CD4-positive, CD25-positive, alpha-beta regulatory T cell (primary cell): ENCODE measurements at regions not wholly inside any gene's neighbourhood (a gene's known extent, or its start where the extent isn't known, plus 50 kb on each side); places are given as distances from the start of the nearest gene placed in this dataset.
A peak's percentile ranks its signal among the peaks of the same experiment; 100 is the strongest.
"Not testable (repeated sequence)": the region's sequence is repeated elsewhere in the genome, so short reads cannot be mapped to it uniquely, and the experiment has no call there.

Experiments
- ATAC-seq, 2 donors: fragments of 150-1000 bp; cut with Tn5 transposase; one replicate each; pipeline ENCODE4 v1.10.0; 2021; ENCODE audit warnings: low read depth in 2 of 2, moderate number of reproducible peaks in 2 of 2, moderate library complexity in 1 of 2
- DNase-seq, 3 donors: peaks; one replicate each; pipeline versions ENCODE4 v3.0.0 to v3.0.0-alpha.2; 2012 to 2022; ENCODE audit warnings: mixed read lengths in 1 of 3
- H3K27ac ChIP-seq: one replicate; pipeline ENCODE4 v1.7.0; 2013; ENCODE audit warnings: mild to moderate bottlenecking, low read length; ENCODE audit not compliant: insufficient read depth, poor library complexity, severe bottlenecking
- H3K27me3 ChIP-seq: one replicate; pipeline ENCODE4 v1.7.0; 2013; ENCODE audit warnings: low read length; ENCODE audit not compliant: control insufficient read depth, insufficient read depth
- H3K36me3 ChIP-seq: one replicate; pipeline ENCODE4 v1.7.0; 2013; ENCODE audit warnings: mild to moderate bottlenecking, low read length, moderate library complexity; ENCODE audit not compliant: control insufficient read depth, insufficient read depth
- H3K4me1 ChIP-seq: 2 replicates; pipeline ENCODE4 v1.7.0; 2013; ENCODE audit warnings: mild to moderate bottlenecking, low read length; ENCODE audit not compliant: insufficient read depth, control insufficient read depth, poor library complexity, severe bottlenecking
- H3K4me3 ChIP-seq: one replicate; pipeline ENCODE4 v1.7.0; 2013; ENCODE audit warnings: low read depth, mild to moderate bottlenecking, low read length, moderate library complexity
- H3K9me3 ChIP-seq, 2 experiments: 1 replicate in 1 of 2; 2 replicates in 1 of 2; pipeline ENCODE4 v1.7.0; 2013; ENCODE audit warnings: low read length in 2 of 2, mild to moderate bottlenecking in 1 of 2, moderate library complexity in 1 of 2; ENCODE audit not compliant: control insufficient read depth in 2 of 2
- H3K27ac Mint-ChIP-seq, 3 donors: one replicate each; pipeline ENCODE4 v1.8.0; 2020 to 2022; ENCODE audit warnings: mild to moderate bottlenecking in 3 of 3, mixed read lengths in 3 of 3, moderate library complexity in 2 of 3
- H3K27me3 Mint-ChIP-seq: one replicate; pipeline ENCODE4 v1.8.0; 2022; ENCODE audit warnings: mild to moderate bottlenecking, mixed read lengths
- H3K36me3 Mint-ChIP-seq: one replicate; pipeline ENCODE4 v1.8.0; 2020; ENCODE audit warnings: mixed read lengths
- H3K4me1 Mint-ChIP-seq, 4 donors: one replicate each; pipeline ENCODE4 v1.8.0; 2020 to 2022; ENCODE audit warnings: mixed read lengths in 4 of 4, mild to moderate bottlenecking in 1 of 4
- H3K4me3 Mint-ChIP-seq, 4 donors: one replicate each; pipeline ENCODE4 v1.8.0; 2020 to 2022; ENCODE audit warnings: mild to moderate bottlenecking in 4 of 4, mixed read lengths in 4 of 4, moderate library complexity in 3 of 4
- H3K9me3 Mint-ChIP-seq, 7 donors: one replicate each; pipeline ENCODE4 v1.8.0; 2020 to 2022; ENCODE audit warnings: mixed read lengths in 7 of 7, mild to moderate bottlenecking in 3 of 7, moderate library complexity in 2 of 7

- Histone ChIP-seq H3K36me3 (no peaks in the 10 kb centered on the region), H3K9me3 (no peaks in the 10 kb centered on the region), H3K4me3 (no peak overlapping the region), H3K27me3 (no peaks in the 10 kb centered on the region), H3K27ac (no peak overlapping the region), H3K4me1 (no peaks in the 10 kb centered on the region)
- no peak for DNase-seq
- no peak for ATAC-seq
- Mint-ChIP-seq H3K4me3 (no peak overlapping the region), H3K9me3 (peaks cover 0 to 4% (median 0%) of the 10 kb centered on the region in 7 donors), H3K27ac (no peak overlapping the region), H3K27me3 (no peaks in the 10 kb centered on the region), H3K4me1 (peaks cover 0 to 4% (median 0%) of the 10 kb centered on the region in 4 donors), H3K36me3 (no peaks in the 10 kb centered on the region)
These were observed 154.6 kb upstream of the POT1 start for GRCh38 chr7:125084196-125084595.

- H3K36me3 Mint-ChIP-seq = peaks cover 4% of the 10 kb centered on the region
- no peak overlapping the region for H3K27ac Mint-ChIP-seq
- H3K4me3 ChIP-seq = no peak overlapping the region
These were observed 144.5 kb upstream of the POT1 start for GRCh38 chr7:125074141-125074540.

GRCh38 chr7:125065546-125065945 is 135.9 kb upstream of the POT1 start:
- no peaks in the 10 kb centered on the region for H3K9me3 ChIP-seq
- Mint-ChIP-seq H3K4me1 (no peaks in the 10 kb centered on the region), H3K27me3 (no peaks in the 10 kb centered on the region), H3K36me3 (no peaks in the 10 kb centered on the region), H3K9me3 (peaks cover 0 to 13% (median 0%) of the 10 kb centered on the region in 7 donors), H3K4me3 (no peak overlapping the region), H3K27ac (no peak overlapping the region)
- H3K36me3 ChIP-seq = no peaks in the 10 kb centered on the region
- H3K27me3 ChIP-seq = no peaks in the 10 kb centered on the region
- DNase-seq (no peak), ATAC-seq (no peak)
- H3K4me1 ChIP-seq = no peaks in the 10 kb centered on the region
- no peak overlapping the region for H3K27ac ChIP-seq
- H3K4me3 ChIP-seq = no peak overlapping the region

More at GRCh38 chr7:125074141-125074540, 144.5 kb upstream of the POT1 start:
- Histone ChIP-seq H3K9me3 (no peaks in the 10 kb centered on the region), H3K4me1 (no peaks in the 10 kb centered on the region), H3K27me3 (no peaks in the 10 kb centered on the region), H3K36me3 (no peaks in the 10 kb centered on the region), H3K27ac (no peak overlapping the region)
- no peak overlapping the region for H3K4me3 Mint-ChIP-seq
- ATAC-seq (no peak), DNase-seq (no peak)
- peaks cover 0 to 12% (median 6%) of the 10 kb centered on the region in 7 donors for H3K9me3 Mint-ChIP-seq
- no peaks in the 10 kb centered on the region for H3K27me3 Mint-ChIP-seq
- H3K4me1 Mint-ChIP-seq = no peaks in the 10 kb centered on the region

- Histone ChIP-seq H3K9me3 (no peaks in the 10 kb centered on the region), H3K4me3 (no peak overlapping the region), H3K27me3 (no peaks in the 10 kb centered on the region), H3K4me1 (no peaks in the 10 kb centered on the region), H3K36me3 (no peaks in the 10 kb centered on the region), H3K27ac (no peak overlapping the region)
- no peak for DNase-seq
- Mint-ChIP-seq H3K27me3 (no peaks in the 10 kb centered on the region), H3K4me1 (no peaks in the 10 kb centered on the region), H3K36me3 (no peaks in the 10 kb centered on the region), H3K9me3 (peaks cover 0 to 12% (median 0%) of the 10 kb centered on the region in 7 donors), H3K4me3 (no peak overlapping the region), H3K27ac (no peak overlapping the region)
- ATAC-seq = no peak
These were observed 135.4 kb upstream of the POT1 start for GRCh38 chr7:125065001-125065400.

GRCh38 chr7:125061776-125062397 is 132.3 kb upstream of the POT1 start:
- no peak overlapping the region for H3K4me3 ChIP-seq
- H3K27me3 ChIP-seq = no peaks in the 10 kb centered on the region
- no peak for DNase-seq
- no peaks in the 10 kb centered on the region for H3K27me3 Mint-ChIP-seq
- H3K4me1 ChIP-seq = no peaks in the 10 kb centered on the region
- no peaks in the 10 kb centered on the region for H3K4me1 Mint-ChIP-seq
- no peaks in the 10 kb centered on the region for H3K9me3 ChIP-seq
- H3K27ac Mint-ChIP-seq = no peak overlapping the region
- no peak overlapping the region for H3K4me3 Mint-ChIP-seq
- H3K9me3 Mint-ChIP-seq = peaks cover 0 to 12% (median 0%) of the 10 kb centered on the region in 7 donors
- no peaks in the 10 kb centered on the region for H3K36me3 Mint-ChIP-seq
- no peak overlapping the region for H3K27ac ChIP-seq
- H3K36me3 ChIP-seq = no peaks in the 10 kb centered on the region
- ATAC-seq = no peak

- not testable (repeated sequence) for H3K36me3 ChIP-seq, H3K36me3 Mint-ChIP-seq, H3K4me3 ChIP-seq, H3K27me3 ChIP-seq, H3K4me1 Mint-ChIP-seq, H3K4me3 Mint-ChIP-seq, H3K9me3 ChIP-seq, H3K27ac ChIP-seq, H3K4me1 ChIP-seq, ATAC-seq, H3K27me3 Mint-ChIP-seq, DNase-seq
- H3K27ac Mint-ChIP-seq = peak overlapping the region in 1 of 3 donors; percentile 57
- H3K9me3 Mint-ChIP-seq = peaks cover 0 to 12% (median 0%) of the 10 kb centered on the region in 7 donors
These were observed 131.6 kb upstream of the POT1 start for GRCh38 chr7:125061083-125061745.

GRCh38 chr7:125059861-125060456 is 130.3 kb upstream of the POT1 start:
- Mint-ChIP-seq H3K4me3 (no peak overlapping the region), H3K36me3 (no peaks in the 10 kb centered on the region)

More at GRCh38 chr7:125059861-125060456, 130.3 kb upstream of the POT1 start:
- Histone ChIP-seq H3K4me3 (no peak overlapping the region), H3K36me3 (no peaks in the 10 kb centered on the region), H3K4me1 (no peaks in the 10 kb centered on the region), H3K9me3 (no peaks in the 10 kb centered on the region), H3K27ac (no peak overlapping the region), H3K27me3 (no peaks in the 10 kb centered on the region)
- DNase-seq (no peak), ATAC-seq (no peak)
- Mint-ChIP-seq H3K27ac (no peak overlapping the region), H3K27me3 (no peaks in the 10 kb centered on the region), H3K9me3 (peaks cover 0 to 6% (median 0%) of the 10 kb centered on the region in 7 donors), H3K4me1 (no peaks in the 10 kb centered on the region)
